Smooth muscle cell (in vitro differentiated cells): ENCODE measurements at regions not wholly inside any gene's neighbourhood (a gene's known extent, or its start where the extent isn't known, plus 50 kb on each side); places are given as distances from the start of the nearest gene placed in this dataset. TPM values are rescaled to one million over a fixed set of nuclear protein-coding genes. Genes with fewer than 3 reads are reported as not detected.

Experiments
- DNase-seq: peaks from one replicate; lab custom pipeline; 2025; ENCODE audit not compliant: unreplicated experiment; lab: John Stamatoyannopoulos, UW
- H2AFZ ChIP-seq: fragments of 200-600 bp; sonication (generic); 2 replicates; pipeline ENCODE4 v1.6.0; 2016; ENCODE audit warnings: antibody characterized with exemption, low read depth, mild to moderate bottlenecking
- H3F3A ChIP-seq: fragments of 200-600 bp; sonication (generic); 2 replicates; pipeline ENCODE4 v1.6.0; 2017; ENCODE audit warnings: antibody characterized with exemption, low read depth
- H3K27ac ChIP-seq: fragments of 200-600 bp; sonication (generic); 2 replicates; pipeline ENCODE4 v1.5.1; 2016; ENCODE audit warnings: low read depth, mild to moderate bottlenecking
- H3K27me3 ChIP-seq: fragments of 200-600 bp; sonication (generic); 2 replicates; pipeline ENCODE4 v1.6.1; 2016; ENCODE audit warnings: low read depth, mild to moderate bottlenecking
- H3K36me3 ChIP-seq: fragments of 200-600 bp; sonication (generic); 2 replicates; pipeline ENCODE4 v1.5.1; 2016; ENCODE audit warnings: low read depth
- H3K4me1 ChIP-seq: fragments of 200-600 bp; sonication (generic); 2 replicates; pipeline ENCODE4 v1.5.1; 2016; ENCODE audit warnings: low read depth
- H3K4me2 ChIP-seq: fragments of 200-600 bp; sonication (generic); 2 replicates; pipeline ENCODE4 v1.6.0; 2016; ENCODE audit warnings: mild to moderate bottlenecking
- H3K4me3 ChIP-seq: fragments of 200-600 bp; sonication (generic); 2 replicates; pipeline ENCODE4 v1.5.1; 2016; ENCODE audit warnings: mild to moderate bottlenecking
- H3K79me2 ChIP-seq: fragments of 200-600 bp; sonication (generic); 2 replicates; pipeline ENCODE4 v1.6.0; 2016; ENCODE audit warnings: low read depth, mild to moderate bottlenecking
- H3K9ac ChIP-seq: fragments of 200-600 bp; sonication (generic); 2 replicates; pipeline ENCODE4 v1.6.0; 2016; ENCODE audit warnings: low read depth
- H3K9me3 ChIP-seq: fragments of 200-600 bp; sonication (generic); replicated peaks from 2 replicates; pipeline ENCODE4 v1.5.1; 2016; ENCODE audit warnings: low read depth
- H4K20me1 ChIP-seq: fragments of 200-600 bp; sonication (generic); 2 replicates; pipeline ENCODE4 v1.6.0; 2016; ENCODE audit warnings: low read depth
- CTCF ChIP-seq: fragments of 200-600 bp; sonication (generic); IDR thresholded peaks from 2 replicates; pipeline ENCODE4 v1.5.1; 2017; ENCODE audit warnings: borderline replicate concordance, mild to moderate bottlenecking, antibody characterized with exemption; ENCODE audit not compliant: insufficient read depth, poor library complexity, severe bottlenecking
- WGBS: methylation state at CpG from one replicate; pipeline ENCODE4 v1.1.7; 2016; ENCODE audit warnings: low lambda C conversion rate; 5-methylcytosine and 5-hydroxymethylcytosine counted together
- microRNA-seq: library from miRNA; unstranded; fragments of <30 nt; microRNA quantifications from one replicate; pipeline ENCODE4, GENCODE V29; 2016; ENCODE audit warnings: borderline number of aligned reads
- small RNA-seq: library from RNA; depleted of rRNA; stranded (forward); fragments of <200 nt; gene quantifications from one replicate; pipeline ENCODE3, GENCODE V24; 2014

GRCh38 chr18:66668706-66669105 lies 64.8 kb upstream of the CDH19 start:
- H3F3A ChIP-seq = no peaks in the 10 kb centered on the region
- H2AFZ ChIP-seq = no peak overlapping the region
- H3K4me3 ChIP-seq = no peak overlapping the region
- H4K20me1 ChIP-seq = no peaks in the 10 kb centered on the region
- H3K36me3 ChIP-seq = no peaks in the 10 kb centered on the region
- H3K27ac ChIP-seq = no peak overlapping the region
- no peaks in the 10 kb centered on the region for H3K4me1 ChIP-seq
- H3K4me2 ChIP-seq = no peak overlapping the region
- no peak for TF ChIP-seq CTCF
- no peaks in the 10 kb centered on the region for H3K79me2 ChIP-seq
- no peaks in the 10 kb centered on the region for H3K9me3 ChIP-seq
- H3K27me3 ChIP-seq = no peaks in the 10 kb centered on the region
- no peak overlapping the region for H3K9ac ChIP-seq
- DNase-seq = no peak

DNA sequence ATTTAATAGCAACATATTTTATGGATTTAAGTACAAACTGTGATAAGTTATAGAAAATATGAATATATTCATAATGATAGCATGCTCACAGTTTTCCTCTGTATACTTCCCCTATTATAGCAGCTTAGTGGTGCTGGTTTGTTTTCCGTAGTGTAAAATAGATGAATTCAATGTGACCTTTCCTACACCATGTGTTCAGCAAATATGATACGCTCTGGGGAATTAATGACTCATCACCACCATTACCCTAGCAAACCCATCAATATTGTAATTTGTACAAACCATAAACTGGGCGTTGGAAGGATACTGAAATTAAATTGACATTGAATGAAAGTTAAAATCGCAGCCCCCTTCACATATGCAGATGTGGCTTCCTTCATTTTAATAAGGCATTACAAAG lies 58.7 kb upstream of the CDH19 start:
- Histone ChIP-seq H4K20me1 (no peaks in the 10 kb centered on the region), H3K4me2 (no peak overlapping the region), H3K27me3 (no peaks in the 10 kb centered on the region), H3K27ac (no peak overlapping the region), H2AFZ (no peak overlapping the region), H3K4me1 (no peaks in the 10 kb centered on the region), H3F3A (no peaks in the 10 kb centered on the region), H3K9ac (no peak overlapping the region), H3K9me3 (no peaks in the 10 kb centered on the region), H3K79me2 (no peaks in the 10 kb centered on the region), H3K36me3 (no peaks in the 10 kb centered on the region), H3K4me3 (no peak overlapping the region)
- no peak for DNase-seq
- no peak for TF ChIP-seq CTCF
- WGBS = 87% methylated on average over 4 of the region's 4 CpGs

GRCh38 chr18:66655407-66655806 lies 51.5 kb upstream of the CDH19 start:
- Histone ChIP-seq H4K20me1 (no peaks in the 10 kb centered on the region), H3K27ac (no peak overlapping the region), H3K79me2 (no peaks in the 10 kb centered on the region), H2AFZ (no peak overlapping the region), H3K27me3 (no peaks in the 10 kb centered on the region), H3K4me2 (no peak overlapping the region), H3K4me1 (no peaks in the 10 kb centered on the region), H3K9me3 (no peaks in the 10 kb centered on the region), H3F3A (no peaks in the 10 kb centered on the region), H3K4me3 (no peak overlapping the region), H3K36me3 (no peaks in the 10 kb centered on the region), H3K9ac (no peak overlapping the region)
- TF ChIP-seq CTCF = no peak
- DNase-seq = no peak

Small RNA genes in the stretch of these regions (microRNA-seq; reads per million reads assigned to microRNA genes)
- not detected for gene MIR5011

Small RNA genes in the stretch of these regions (small RNA-seq; reads per million reads assigned to genes)
- not detected for gene AC091042.1
- gene MIR5011 = not detected
- gene RNU6-1037P = not detected
- not detected for gene RPL31P9
